Activated T-helper 1 cell treated with anti-CD3 and anti-CD28 coated beads, Interleukin-12 subunit alpha, Interleukin-12 subunit beta, Interleukin-2, Interleukin-4 antibody, amounts not matched to agents 30 ng/mL and 10 ng/mL and 1 ng/mL, durations not matched to agents 14 hours and 24 hours and 36 hours (primary cell): ENCODE measurements at regions not wholly inside any gene's neighbourhood (a gene's known extent, or its start where the extent isn't known, plus 50 kb on each side); places are given as distances from the start of the nearest gene placed in this dataset.
"Not testable (repeated sequence)": the region's sequence is repeated elsewhere in the genome, so short reads cannot be mapped to it uniquely, and the experiment has no call there.

ENCODE experiments used
- DNase-seq: peaks from one replicate; pipeline ENCODE4 v3.0.0; 2021; ENCODE audit warnings: low spot score
- H3K27ac Mint-ChIP-seq: one replicate; pipeline ENCODE4 v1.8.0; 2021; ENCODE audit warnings: mild to moderate bottlenecking, mixed read lengths
- H3K27me3 Mint-ChIP-seq: one replicate; pipeline ENCODE4 v1.8.0; 2022; ENCODE audit warnings: mild to moderate bottlenecking, moderate library complexity, mixed read lengths; ENCODE audit not compliant: insufficient read depth
- H3K36me3 Mint-ChIP-seq: one replicate; pipeline ENCODE4 v1.8.0; 2021; ENCODE audit warnings: low read depth, mixed read lengths
- H3K4me1 Mint-ChIP-seq: one replicate; pipeline ENCODE4 v1.8.0; 2021; ENCODE audit warnings: low read depth, mixed read lengths
- H3K4me3 Mint-ChIP-seq: one replicate; pipeline ENCODE4 v1.8.0; 2021; ENCODE audit warnings: mild to moderate bottlenecking, moderate library complexity, mixed read lengths
- H3K9me3 Mint-ChIP-seq: one replicate; pipeline ENCODE4 v1.8.0; 2021; ENCODE audit warnings: mixed read lengths
- intact Hi-C: fragments of 100-400 bp; cut with micrococcal nuclease; formaldehyde crosslinking; loops from one replicate; pipeline ENCODE4 v1.15.1; 2024

GRCh38 chr18:78501251-78501650, 478.4 kb upstream of the SALL3 start:
- intact Hi-C loops, result no loop called here
- no peaks in the 10 kb centered on the region for H3K27me3 Mint-ChIP-seq
- H3K27ac Mint-ChIP-seq, result no peak overlapping the region
- H3K9me3 Mint-ChIP-seq, result peaks cover 6% of the 10 kb centered on the region
- H3K4me1 Mint-ChIP-seq, result no peaks in the 10 kb centered on the region
- no peak for DNase-seq
- no peaks in the 10 kb centered on the region for H3K36me3 Mint-ChIP-seq
- no peak overlapping the region for H3K4me3 Mint-ChIP-seq

DNA sequence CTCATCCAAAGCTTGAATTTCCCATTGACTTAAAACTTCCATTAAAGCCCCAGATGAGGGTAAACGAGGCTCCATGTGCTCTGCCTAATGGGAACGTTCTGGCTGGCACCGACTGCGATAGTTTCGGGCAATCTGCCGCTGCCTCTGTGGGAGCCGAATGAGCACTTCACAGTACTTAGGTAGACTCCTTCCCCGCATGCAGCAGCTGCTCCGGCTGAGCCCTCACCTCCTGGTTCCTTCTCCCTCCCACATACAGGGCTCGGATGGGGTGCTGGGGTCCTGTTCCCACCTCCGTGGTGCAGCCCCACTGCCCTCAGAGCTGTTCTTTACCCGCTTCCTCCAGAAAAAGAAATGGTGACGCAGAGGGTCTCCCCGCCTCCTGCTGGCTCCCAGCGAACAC, 476.5 kb upstream of the SALL3 start:
- no peak overlapping the region for H3K4me3 Mint-ChIP-seq
- no peaks in the 10 kb centered on the region for H3K27me3 Mint-ChIP-seq
- H3K36me3 Mint-ChIP-seq, result no peaks in the 10 kb centered on the region
- no peak for DNase-seq
- no peak overlapping the region for H3K27ac Mint-ChIP-seq
- H3K4me1 Mint-ChIP-seq, result no peaks in the 10 kb centered on the region
- H3K9me3 Mint-ChIP-seq, result peaks cover 3% of the 10 kb centered on the region
- intact Hi-C loops, result no loop called here

GRCh38 chr18:78505851-78506461, 473.7 kb upstream of the SALL3 start:
- Mint-ChIP-seq H3K4me1 (no peaks in the 10 kb centered on the region), H3K9me3 (no peaks in the 10 kb centered on the region), H3K27ac (no peak overlapping the region), H3K27me3 (no peaks in the 10 kb centered on the region), H3K36me3 (no peaks in the 10 kb centered on the region), H3K4me3 (no peak overlapping the region)
- intact Hi-C loops, result no loop called here
- no peak for DNase-seq

- Mint-ChIP-seq H3K36me3 (no peaks in the 10 kb centered on the region), H3K27ac (no peak overlapping the region), H3K4me3 (no peak overlapping the region), H3K4me1 (no peaks in the 10 kb centered on the region), H3K27me3 (no peaks in the 10 kb centered on the region), H3K9me3 (no peaks in the 10 kb centered on the region)
- intact Hi-C loops, result no loop called here
- DNase-seq, result no peak
These were observed 472.4 kb upstream of the SALL3 start for GRCh38 chr18:78507217-78507616.

GRCh38 chr18:78508228-78508824, 471.3 kb upstream of the SALL3 start:
- H3K36me3 Mint-ChIP-seq, H3K4me1 Mint-ChIP-seq, H3K27me3 Mint-ChIP-seq, H3K27ac Mint-ChIP-seq, H3K9me3 Mint-ChIP-seq, DNase-seq, H3K4me3 Mint-ChIP-seq, intact Hi-C loops: not testable (repeated sequence)

DNA sequence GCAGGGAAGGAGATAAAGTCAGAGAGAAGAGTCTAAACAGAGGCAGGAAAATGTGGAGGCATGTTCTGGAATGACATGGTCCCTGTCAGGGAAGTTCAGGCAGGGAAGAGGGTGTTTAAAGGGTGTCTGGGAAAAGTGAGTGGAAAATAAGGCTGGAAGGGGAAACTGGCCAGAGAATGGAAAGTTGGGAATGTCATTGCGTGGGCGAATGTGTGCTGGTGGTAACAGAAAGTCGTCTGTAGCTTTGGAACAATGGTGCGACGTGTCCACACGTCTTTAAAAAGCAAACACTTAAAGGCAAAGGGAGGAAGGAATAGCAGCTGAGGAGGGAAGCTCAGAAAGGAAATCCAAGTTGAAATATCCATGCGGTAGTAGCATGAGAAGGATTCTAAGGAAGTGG, 469.5 kb upstream of the SALL3 start:
- Mint-ChIP-seq H3K4me1 (no peaks in the 10 kb centered on the region), H3K27me3 (no peaks in the 10 kb centered on the region), H3K9me3 (no peaks in the 10 kb centered on the region), H3K4me3 (no peak overlapping the region), H3K27ac (no peak overlapping the region), H3K36me3 (no peaks in the 10 kb centered on the region)
- intact Hi-C loops, result no loop called here
- DNase-seq, result no peak

DNA sequence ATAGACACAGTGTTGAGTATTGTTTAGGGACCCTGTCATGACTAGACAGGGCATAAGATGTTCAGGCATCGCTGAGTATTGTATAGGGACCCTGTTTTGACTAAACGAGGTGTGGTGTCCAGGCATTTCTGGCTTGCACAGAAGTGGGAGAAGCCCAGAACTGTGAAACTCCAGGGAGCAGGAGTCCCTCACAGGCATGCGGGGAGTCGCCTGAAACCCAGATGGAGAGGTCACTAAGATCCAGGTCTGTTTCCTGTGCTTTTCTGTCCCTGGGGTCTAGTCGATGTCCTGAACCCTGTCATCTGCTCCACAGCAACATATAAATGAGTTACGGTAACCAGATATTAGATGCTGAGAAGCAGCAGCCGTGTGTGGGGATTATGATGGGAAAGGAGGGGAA, 469.0 kb upstream of the SALL3 start:
- H3K9me3 Mint-ChIP-seq, result no peaks in the 10 kb centered on the region

GRCh38 chr18:78511666-78512601, 467.7 kb upstream of the SALL3 start:
- no peak overlapping the region for H3K27ac Mint-ChIP-seq
- intact Hi-C loops, result no loop called here
- no peaks in the 10 kb centered on the region for H3K27me3 Mint-ChIP-seq
- DNase-seq, result no peak
- H3K36me3 Mint-ChIP-seq, result no peaks in the 10 kb centered on the region
- no peaks in the 10 kb centered on the region for H3K4me1 Mint-ChIP-seq
- H3K4me3 Mint-ChIP-seq, result no peak overlapping the region
- no peaks in the 10 kb centered on the region for H3K9me3 Mint-ChIP-seq

More for the DNA sequence above, 469.0 kb upstream of the SALL3 start:
- no peaks in the 10 kb centered on the region for H3K36me3 Mint-ChIP-seq
- no peak overlapping the region for H3K4me3 Mint-ChIP-seq
- H3K27me3 Mint-ChIP-seq, result no peaks in the 10 kb centered on the region
- H3K4me1 Mint-ChIP-seq, result no peaks in the 10 kb centered on the region
- no peak overlapping the region for H3K27ac Mint-ChIP-seq
- intact Hi-C loops, result no loop called here
- no peak for DNase-seq

DNA sequence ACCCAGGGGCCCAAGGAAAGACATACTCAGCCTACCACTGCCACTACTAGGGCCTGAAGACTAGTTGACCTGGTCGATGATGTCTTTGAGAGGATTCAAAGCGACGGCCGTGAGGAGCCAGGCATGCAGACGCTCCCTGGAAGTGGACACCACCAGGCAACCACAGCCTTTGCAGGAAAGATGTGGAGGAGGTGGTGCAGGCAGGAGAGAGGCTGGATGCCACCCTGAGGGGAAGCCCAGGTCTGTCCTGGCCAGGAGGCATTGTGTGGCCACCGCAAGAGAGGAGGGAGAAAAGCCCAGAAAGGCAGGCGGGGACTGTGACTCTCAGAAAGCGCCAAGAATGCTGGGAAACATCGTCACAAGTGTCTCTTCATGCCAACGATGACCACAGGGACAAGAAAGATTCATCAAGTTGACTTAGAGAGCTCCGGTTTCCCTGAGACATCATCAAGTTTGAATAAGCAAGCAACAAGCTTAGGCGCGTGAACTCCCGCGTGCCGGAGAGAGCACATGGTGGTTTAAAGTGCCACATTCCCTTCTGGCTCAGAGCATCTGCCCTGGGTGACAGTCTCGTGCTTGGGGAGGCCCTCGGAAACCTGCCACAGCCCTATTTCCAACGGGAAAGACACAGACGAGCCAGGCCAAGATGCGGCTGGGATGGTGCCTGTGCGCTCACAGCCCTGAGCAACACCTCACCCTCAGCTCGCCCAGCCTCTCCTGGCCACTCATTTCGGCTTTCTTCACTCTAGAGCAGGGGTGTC, 464.5 kb upstream of the SALL3 start:
- Mint-ChIP-seq H3K36me3 (no peaks in the 10 kb centered on the region), H3K27ac (no peak overlapping the region), H3K4me3 (no peak overlapping the region), H3K9me3 (no peaks in the 10 kb centered on the region), H3K27me3 (no peaks in the 10 kb centered on the region), H3K4me1 (no peaks in the 10 kb centered on the region)
- intact Hi-C loops, result no loop called here
- no peak for DNase-seq

GRCh38 chr18:78517328-78517727, 462.3 kb upstream of the SALL3 start:
- Mint-ChIP-seq H3K4me1 (no peaks in the 10 kb centered on the region), H3K36me3 (no peaks in the 10 kb centered on the region), H3K27ac (no peak overlapping the region), H3K9me3 (peaks cover 4% of the 10 kb centered on the region), H3K27me3 (no peaks in the 10 kb centered on the region), H3K4me3 (no peak overlapping the region)
- no peak for DNase-seq
- intact Hi-C loops, result no loop called here

DNA sequence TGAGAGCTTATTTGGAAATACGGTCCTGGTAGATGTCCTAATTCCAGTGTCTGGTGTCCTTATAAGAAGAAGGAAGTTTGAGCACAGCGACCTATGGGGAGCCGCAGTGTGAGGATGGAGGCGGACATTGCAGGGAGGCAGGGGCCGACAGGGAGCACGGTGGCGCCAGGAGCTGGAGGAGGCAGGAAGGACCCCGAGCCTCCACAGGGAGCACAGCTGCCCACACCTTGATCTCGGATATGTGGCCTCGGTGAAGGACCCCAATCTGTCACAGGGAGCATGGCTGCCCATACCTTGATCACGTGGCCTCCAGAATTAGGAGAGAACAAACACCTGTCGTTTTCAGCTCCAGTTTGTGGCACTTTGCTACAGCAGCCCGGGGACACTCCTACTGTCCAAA, 461.6 kb upstream of the SALL3 start:
- peaks cover 5% of the 10 kb centered on the region for H3K9me3 Mint-ChIP-seq
- no peak overlapping the region for H3K4me3 Mint-ChIP-seq

DNA sequence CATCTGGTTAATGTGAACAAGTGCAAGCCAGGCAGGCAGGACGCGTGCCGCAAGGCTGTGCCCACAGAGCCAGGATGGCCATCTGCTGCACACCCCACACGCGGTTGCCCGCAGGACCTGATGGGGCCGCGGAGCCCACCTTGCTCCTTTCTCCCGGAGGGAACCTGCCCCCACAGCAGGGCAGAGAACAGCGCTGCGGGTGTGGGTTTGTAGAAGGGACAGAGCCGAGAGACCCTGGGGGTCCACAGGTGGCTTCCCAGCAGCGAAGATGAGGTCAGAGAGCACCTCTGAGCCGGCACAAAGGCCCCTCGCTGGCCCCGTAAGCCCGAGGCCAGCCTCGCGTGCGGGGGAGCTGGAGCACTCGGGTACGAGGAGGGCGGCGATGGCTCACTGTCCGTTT, 460.8 kb upstream of the SALL3 start:
- Mint-ChIP-seq H3K4me1 (no peaks in the 10 kb centered on the region), H3K27ac (no peak overlapping the region), H3K4me3 (no peak overlapping the region), H3K9me3 (peaks cover 8% of the 10 kb centered on the region), H3K36me3 (no peaks in the 10 kb centered on the region), H3K27me3 (no peaks in the 10 kb centered on the region)
- intact Hi-C loops, result no loop called here
- DNase-seq, result no peak

More for the DNA sequence above, 461.6 kb upstream of the SALL3 start:
- Mint-ChIP-seq H3K36me3 (no peaks in the 10 kb centered on the region), H3K4me1 (no peaks in the 10 kb centered on the region), H3K27me3 (no peaks in the 10 kb centered on the region), H3K27ac (no peak overlapping the region)
- no peak for DNase-seq
- intact Hi-C loops, result no loop called here
